ENCODE measurements at regions not wholly inside any gene's neighbourhood (a gene's known extent, or its start where the extent isn't known, plus 50 kb on each side); places are given as distances from the start of the nearest gene placed in this dataset.

DNA sequence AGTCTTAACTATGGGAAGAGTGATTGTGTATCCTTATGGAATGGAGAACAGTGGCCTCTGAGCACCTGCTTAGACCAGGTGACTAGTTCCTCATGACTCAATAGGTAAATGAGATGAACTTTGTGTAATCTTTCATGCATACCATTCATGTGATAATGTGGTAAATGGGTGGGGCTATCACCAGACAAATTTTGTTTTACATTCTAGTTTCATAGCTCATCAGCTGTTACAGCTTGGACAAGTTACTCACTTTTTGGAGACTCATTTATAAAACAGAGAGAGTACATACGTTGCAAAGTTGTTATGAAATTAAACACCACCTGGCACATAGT lies 103.7 kb upstream of the TGFBR2 start:
- TF ChIP-seq CTCF (IDR thresholded peaks at IDR 0.05; ENCODE audit: unreplicated experiment), result no peak
- H3K4me1 Mint-ChIP-seq, result no peaks in the 10 kb centered on the region
- no peak for DNase-seq (ENCODE audit: low spot score in 2 of 2, unreplicated experiment in 2 of 2)
- no peaks in the 10 kb centered on the region for H3K36me3 Mint-ChIP-seq
- H3K27me3 Mint-ChIP-seq (ENCODE audit: low read depth), result no peaks in the 10 kb centered on the region
- H3K4me3 Mint-ChIP-seq, result no peak overlapping the region
- peaks cover 11% of the 10 kb centered on the region for H3K9me3 Mint-ChIP-seq
- H3K27ac Mint-ChIP-seq, result no peak overlapping the region

GRCh38 chr3:30503446-30503845 lies 103.0 kb upstream of the TGFBR2 start:
- no peak for TF ChIP-seq CTCF (IDR thresholded peaks at IDR 0.05; ENCODE audit: unreplicated experiment)
- Mint-ChIP-seq H3K9me3 (peaks cover 11% of the 10 kb centered on the region), H3K4me3 (no peak overlapping the region), H3K4me1 (no peaks in the 10 kb centered on the region), H3K27ac (no peak overlapping the region), H3K27me3 (ENCODE audit: low read depth) (no peaks in the 10 kb centered on the region), H3K36me3 (no peaks in the 10 kb centered on the region)
- DNase-seq (ENCODE audit: low spot score in 2 of 2, unreplicated experiment in 2 of 2), result no peak

DNA sequence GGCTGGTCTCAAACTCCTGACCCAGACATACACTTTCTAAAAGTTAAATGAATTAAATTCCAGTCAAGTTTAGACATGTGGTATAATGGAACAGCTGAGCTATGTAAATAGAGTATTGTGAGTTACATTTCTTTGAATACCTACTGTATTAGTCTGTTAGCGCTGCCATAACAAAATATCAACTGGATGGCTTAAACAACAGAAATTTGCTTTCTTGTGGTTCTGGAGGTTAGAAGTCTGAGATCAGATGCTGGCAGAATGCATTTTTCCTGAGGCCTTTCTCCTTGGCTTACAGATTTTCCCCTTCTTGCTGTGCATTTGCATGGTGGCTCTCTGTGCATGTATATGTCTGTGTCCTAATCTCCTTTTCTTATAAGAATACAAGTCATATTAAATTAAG lies 101.5 kb upstream of the TGFBR2 start:
- peaks cover 11% of the 10 kb centered on the region for H3K9me3 Mint-ChIP-seq
- H3K4me1 Mint-ChIP-seq, result no peaks in the 10 kb centered on the region
- DNase-seq (ENCODE audit: low spot score in 2 of 2, unreplicated experiment in 2 of 2), result no peak
- no peaks in the 10 kb centered on the region for H3K36me3 Mint-ChIP-seq
- no peak overlapping the region for H3K27ac Mint-ChIP-seq
- TF ChIP-seq CTCF (IDR thresholded peaks at IDR 0.05; ENCODE audit: unreplicated experiment), result no peak
- H3K27me3 Mint-ChIP-seq (ENCODE audit: low read depth), result no peaks in the 10 kb centered on the region
- H3K4me3 Mint-ChIP-seq, result no peak overlapping the region

- TF ChIP-seq CTCF (IDR thresholded peaks at IDR 0.05; ENCODE audit: unreplicated experiment), result no peak
- H3K36me3 Mint-ChIP-seq, result no peaks in the 10 kb centered on the region
- no peaks in the 10 kb centered on the region for H3K4me1 Mint-ChIP-seq
- DNase-seq (ENCODE audit: low spot score in 2 of 2, unreplicated experiment in 2 of 2), result no peak
- H3K4me3 Mint-ChIP-seq, result no peak overlapping the region
- H3K27ac Mint-ChIP-seq, result no peak overlapping the region
- H3K27me3 Mint-ChIP-seq (ENCODE audit: low read depth), result no peaks in the 10 kb centered on the region
- peaks cover 7% of the 10 kb centered on the region for H3K9me3 Mint-ChIP-seq
Observed at GRCh38 chr3:30505866-30506520, 100.4 kb upstream of the TGFBR2 start.

DNA sequence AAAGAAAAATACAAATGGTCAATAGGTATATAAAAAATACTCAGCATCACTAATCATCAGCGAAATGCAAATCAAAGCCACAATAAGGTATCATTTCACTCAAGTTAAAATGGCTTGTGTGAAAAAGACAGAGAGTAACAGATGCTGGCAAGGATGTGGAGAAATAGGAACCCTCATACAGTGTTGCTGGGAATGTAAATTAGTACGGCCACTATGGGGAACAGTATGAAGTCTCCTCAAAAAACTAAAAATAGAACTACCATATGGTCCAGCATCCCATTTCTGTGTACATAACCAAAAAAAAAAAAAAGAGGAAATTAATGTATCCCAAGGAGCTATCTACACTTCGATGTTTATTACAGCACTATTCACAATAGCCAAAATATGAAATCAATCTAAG lies 98.1 kb upstream of the TGFBR2 start:
- Mint-ChIP-seq H3K27ac (no peak overlapping the region), H3K4me1 (peaks cover 7% of the 10 kb centered on the region), H3K27me3 (ENCODE audit: low read depth) (no peaks in the 10 kb centered on the region), H3K9me3 (peaks cover 7% of the 10 kb centered on the region), H3K36me3 (no peaks in the 10 kb centered on the region), H3K4me3 (no peak overlapping the region)
- no peak for DNase-seq (ENCODE audit: low spot score in 2 of 2, unreplicated experiment in 2 of 2)
- TF ChIP-seq CTCF (IDR thresholded peaks at IDR 0.05; ENCODE audit: unreplicated experiment), result no peak

DNA sequence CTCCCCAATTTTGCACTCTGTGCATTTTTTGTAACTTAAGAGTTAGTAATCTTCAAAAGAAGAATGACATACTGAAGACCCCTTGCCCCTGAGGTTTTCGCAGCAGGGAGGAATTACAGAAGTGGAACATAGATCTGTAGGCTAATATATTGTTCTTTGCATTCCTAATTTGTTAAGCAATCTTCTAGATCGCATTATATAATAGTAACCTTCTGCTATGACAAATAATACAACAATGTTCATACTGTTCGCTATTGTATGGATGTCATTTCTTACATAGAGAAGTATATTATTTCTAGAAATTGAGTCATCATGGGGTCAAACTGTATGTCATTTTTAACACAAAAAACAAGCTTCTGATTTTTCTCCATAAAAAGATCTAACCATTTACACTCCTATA lies 95.8 kb upstream of the TGFBR2 start:
- Mint-ChIP-seq H3K36me3 (no peaks in the 10 kb centered on the region), H3K4me1 (peaks cover 7% of the 10 kb centered on the region), H3K27ac (no peak overlapping the region), H3K9me3 (peaks cover under 1% of the 10 kb centered on the region), H3K4me3 (no peak overlapping the region), H3K27me3 (ENCODE audit: low read depth) (no peaks in the 10 kb centered on the region)
- TF ChIP-seq CTCF (IDR thresholded peaks at IDR 0.05; ENCODE audit: unreplicated experiment), result no peak
- no peak for DNase-seq (ENCODE audit: low spot score in 2 of 2, unreplicated experiment in 2 of 2)
